DOHH2 (cell line): ENCODE measurements at regions not wholly inside any gene's neighbourhood (a gene's known extent, or its start where the extent isn't known, plus 50 kb on each side); places are given as distances from the start of the nearest gene placed in this dataset.

ENCODE experiments used
- CTCF ChIP-seq: fragments of 200-600 bp; sonication (generic); IDR thresholded peaks from one replicate; pipeline ENCODE4 v1.5.1; 2014; ENCODE audit warnings: antibody characterized with exemption, mild to moderate bottlenecking, low read depth, low read length; ENCODE audit not compliant: poor library complexity, severe bottlenecking
- EZH2phosphoT487 ChIP-seq: fragments of 200-600 bp; sonication (generic); IDR thresholded peaks from 2 replicates; pipeline ENCODE4 v1.6.1; 2017; ENCODE audit warnings: borderline replicate concordance, mild to moderate bottlenecking, antibody characterized with exemption, low read length, moderate library complexity, mixed read lengths

GRCh38 chr3:117644203-117644602, 934.6 kb downstream of the TUSC7 start:
- TF ChIP-seq CTCF = no peak
- no peak for TF ChIP-seq EZH2phosphoT487
